Activated CD4-positive, alpha-beta T cell treated with anti-CD3 and anti-CD28 coated beads for 48 hours (primary cell): ENCODE measurements at regions not wholly inside any gene's neighbourhood (a gene's known extent, or its start where the extent isn't known, plus 50 kb on each side); places are given as distances from the start of the nearest gene placed in this dataset.

ENCODE experiments used
- DNase-seq: peaks from one replicate; pipeline ENCODE4 v3.0.0-alpha.2; 2020

DNA sequence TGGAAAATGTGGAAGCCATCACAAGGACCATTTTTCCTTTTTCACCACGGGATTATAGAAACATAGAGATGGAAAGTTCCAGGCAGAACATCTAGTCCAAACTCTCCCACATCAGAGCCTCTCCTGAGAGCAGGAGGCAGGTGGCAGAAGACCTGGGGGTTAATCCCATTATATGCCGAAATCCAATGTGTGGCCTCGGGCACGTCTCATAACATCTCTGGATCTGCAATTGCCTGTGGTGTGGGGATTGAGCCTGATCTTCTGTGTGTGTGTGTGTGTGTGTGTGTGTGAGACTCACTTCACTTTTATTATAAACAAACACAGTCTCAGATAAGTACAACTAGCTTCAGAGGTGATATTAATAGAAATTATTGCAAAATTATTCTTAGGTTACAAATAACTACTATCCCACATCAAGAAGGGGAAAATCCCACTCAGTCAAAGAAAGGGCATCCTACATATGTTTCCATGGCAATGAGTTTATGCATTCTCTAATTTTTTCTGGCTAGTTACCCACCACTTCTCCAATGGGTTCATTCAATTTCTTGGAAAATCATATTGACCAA is 199.1 kb downstream of the FOXL1 start:
- DNase-seq, result no peak

DNA sequence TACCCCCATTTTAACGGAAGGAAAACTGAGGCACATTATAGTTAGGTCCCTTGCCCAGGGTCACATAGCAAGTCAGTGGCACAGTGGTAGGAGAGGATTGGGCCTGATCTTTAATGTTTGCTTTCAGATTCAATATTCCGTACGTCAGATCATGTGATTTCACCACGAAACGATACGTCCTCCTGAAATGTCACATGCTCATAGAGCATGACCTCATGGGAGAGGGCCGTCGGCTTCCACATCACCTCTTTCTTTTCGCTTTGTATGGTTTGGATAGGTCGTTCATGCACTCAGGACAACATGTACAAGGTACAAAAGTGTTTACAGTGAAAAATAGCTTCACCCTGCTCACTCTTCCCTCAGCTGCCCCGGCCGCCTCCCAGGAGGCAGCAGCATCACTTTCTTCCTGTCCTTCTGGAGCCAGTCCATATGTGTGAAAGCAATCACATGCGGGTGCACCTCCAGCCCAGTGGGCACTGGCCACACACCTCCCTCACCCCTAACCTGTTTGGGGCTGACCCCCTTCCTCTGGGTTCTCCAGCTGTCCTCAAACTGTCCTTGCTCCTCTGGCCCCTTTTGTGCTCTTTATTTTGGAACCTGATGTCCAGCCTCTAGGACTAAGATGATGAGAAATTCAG is 199.9 kb downstream of the FOXL1 start:
- no peak for DNase-seq

DNA sequence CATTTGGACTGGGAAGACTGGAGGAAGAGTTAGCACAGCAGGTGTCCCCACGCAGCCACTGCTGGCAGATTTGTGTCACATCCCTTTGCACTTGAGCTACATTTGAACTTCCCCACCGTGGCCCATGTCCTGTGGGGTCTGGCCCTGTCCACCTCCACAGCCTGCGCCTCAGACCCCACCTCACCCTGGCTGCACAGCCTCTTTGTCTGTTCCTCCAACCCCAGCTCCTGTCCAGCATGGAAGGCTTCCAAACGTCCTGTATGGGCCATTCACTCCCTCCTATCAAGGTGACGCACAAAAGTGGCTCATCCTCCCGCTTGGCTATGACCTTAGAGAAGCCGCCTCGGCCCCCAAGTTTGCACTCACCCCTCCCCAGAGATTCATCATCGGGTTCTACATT is 200.6 kb downstream of the FOXL1 start:
- DNase-seq, result no peak

DNA sequence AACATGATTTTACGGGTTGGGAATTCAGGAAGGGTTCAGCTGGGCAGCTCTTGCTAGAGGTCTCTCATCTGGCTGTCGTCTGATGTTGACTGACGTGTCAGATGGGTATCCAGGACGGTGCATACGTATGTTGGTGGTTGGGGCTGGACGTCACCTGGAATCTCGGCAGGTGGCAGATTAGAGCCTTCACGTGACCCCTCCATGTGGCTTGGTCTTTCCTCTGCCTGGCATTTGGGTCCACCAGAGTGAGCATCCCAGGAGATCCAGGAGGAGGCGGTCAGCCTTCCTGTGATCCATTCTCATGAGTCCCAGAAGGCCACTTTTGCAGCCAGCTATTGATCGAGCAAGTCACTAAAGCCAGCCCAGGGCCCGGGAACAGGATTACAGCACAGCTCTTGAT is 202.7 kb downstream of the FOXL1 start:
- no peak for DNase-seq

DNA sequence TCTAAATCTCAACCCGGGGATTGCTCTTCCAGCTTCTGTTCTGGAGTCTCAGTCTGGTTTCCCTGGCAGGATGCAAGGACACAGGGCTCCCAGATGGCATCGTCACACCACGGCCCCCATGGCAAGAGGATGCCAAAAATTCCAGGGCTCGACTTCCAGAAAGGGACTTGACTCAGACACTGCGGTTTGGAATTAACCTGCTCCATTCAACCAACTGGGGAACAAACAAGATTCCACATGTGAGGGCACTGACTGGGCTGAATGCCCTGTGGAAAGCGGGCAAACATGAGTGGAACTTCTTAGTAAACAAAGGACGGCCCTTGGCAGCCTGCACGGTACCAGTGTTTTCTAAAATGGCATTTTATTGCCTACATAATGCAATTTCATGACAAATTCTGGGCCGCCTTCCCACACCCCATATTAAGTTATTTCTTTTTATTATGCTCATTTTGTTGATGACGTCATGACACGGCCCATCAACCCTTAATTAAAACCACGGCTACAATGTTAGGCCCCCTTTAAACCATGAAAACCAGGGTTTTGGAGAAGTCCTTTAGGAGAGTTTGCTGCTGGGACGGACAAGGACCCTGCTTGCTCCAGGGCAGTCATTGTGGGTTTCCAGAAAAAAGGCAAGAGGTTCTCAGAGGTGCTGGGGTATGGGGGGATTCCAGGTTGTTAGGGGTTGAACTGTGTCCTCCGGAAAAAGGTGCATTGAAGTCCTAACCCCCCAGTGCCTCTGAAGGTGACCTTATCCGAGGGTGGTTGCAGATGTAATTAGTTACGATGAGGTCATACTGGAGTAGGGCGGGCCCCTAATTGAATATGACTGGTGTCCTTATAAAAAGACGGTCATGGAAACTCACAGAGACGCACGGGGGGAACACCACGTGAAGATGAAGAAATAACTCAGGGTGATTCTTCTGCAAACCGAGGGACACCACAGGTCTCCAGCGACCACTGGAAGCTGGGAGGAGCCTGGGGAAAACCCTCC is 205.6 kb downstream of the FOXL1 start:
- DNase-seq, result no peak

DNA sequence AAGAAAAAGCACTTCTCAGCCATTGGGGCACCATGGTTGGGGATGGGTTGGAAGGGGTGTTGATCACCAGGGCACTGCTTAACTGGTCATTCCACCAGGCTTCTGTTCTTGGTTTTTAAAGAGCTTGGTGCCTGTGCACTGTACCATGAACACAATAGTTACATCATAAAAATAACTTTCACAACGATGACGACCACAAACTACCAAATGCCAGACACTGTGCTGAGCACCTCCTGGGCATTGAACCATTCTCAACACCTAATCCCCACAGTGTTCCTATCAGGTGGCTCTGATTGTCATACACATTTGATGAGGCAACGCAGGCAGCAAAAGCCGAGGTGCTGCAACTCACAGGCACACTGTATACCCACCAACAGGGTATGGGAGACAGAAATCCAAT is 208.0 kb downstream of the FOXL1 start:
- no peak for DNase-seq

DNA sequence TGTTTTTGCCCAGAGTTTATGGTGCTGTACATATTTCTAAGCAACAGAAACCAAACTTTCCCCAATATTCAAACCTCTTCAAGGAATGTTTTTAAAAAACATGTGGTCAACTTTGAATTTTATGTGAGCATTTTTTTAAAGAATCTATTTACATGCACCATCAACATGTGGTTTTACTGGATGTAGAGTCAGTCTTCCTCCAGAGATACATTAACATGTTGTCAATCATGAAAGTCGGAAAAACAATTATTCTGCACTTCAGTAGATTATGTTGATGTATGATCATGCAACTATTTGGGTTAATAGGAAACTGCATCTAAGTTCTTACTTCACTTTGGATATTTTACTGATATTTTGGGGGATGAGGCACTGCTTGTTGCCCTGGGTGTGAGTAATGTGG is 208.6 kb downstream of the FOXL1 start:
- DNase-seq, result no peak

DNA sequence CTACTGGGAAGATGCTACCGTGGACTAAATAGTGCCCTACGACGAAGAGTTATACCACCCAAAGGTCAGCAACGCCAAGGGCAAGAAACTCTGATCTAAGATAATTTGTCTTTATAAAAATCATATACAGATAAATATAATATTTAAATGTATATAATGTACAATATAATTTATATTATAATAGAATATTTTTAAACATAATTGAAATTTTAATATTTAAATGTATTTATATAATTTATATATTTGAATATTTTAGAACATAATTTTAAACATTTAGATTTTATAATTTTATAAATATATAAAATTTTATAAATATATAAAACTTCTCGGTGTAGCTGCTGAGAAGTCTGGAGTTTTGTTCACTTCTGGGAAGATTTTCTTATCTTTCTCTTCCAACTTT is 209.2 kb downstream of the FOXL1 start:
- DNase-seq, result no peak

DNA sequence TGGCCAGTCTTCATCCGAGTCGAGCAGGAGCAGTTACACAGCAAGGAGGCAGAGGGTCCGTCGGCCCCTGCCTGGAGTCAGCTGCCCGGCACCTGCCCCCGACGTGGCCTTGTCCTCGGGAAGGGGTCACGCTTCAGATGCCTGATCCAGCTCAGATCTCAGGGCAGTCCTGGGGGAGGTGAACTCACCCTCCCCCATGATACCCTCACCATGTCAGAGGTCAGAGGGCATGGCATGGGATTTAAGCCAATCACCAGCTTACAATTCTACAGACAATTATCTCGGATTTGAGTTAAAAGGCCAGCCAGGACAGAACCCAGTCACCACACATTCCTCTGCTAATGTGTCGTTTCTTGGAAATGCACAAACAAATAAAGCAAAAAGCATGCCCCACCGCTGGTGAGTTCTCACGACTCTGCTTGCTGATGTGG is 211.3 kb downstream of the FOXL1 start:
- DNase-seq, result no peak

DNA sequence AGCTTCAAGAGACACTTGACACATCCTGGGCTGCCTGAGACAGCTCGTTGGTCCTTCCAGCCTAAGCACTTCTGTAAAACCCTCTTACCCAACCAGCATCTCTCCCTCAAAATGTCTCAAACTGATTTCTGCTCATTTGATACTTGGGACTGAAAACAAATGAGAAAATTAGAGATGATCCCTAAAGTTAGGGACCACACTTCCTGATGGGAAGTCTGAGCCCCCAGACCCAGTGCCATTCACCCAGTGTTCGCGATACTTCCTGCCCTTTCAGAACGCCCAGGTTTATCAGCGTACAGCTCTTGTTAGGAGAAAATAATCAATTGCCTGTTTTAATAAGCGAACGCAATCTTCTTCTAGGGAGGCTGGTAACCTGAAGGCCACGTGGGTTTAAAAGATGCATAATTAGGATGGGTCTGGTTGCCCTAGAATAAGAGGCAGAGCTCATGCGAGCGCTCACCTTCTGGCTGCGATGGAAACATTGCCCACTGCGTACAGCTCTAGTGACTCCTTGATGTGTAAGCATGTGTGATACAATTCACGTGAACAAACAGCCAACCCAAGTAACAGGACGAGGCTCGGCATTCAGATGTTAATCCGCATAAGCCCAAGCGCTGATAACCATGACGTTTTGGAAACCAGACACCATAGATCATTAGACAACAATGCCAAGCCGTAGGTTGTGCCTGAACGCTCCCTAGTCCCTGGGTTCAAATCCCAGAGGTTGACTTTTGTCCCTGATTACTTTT is 213.1 kb downstream of the FOXL1 start:
- no peak for DNase-seq

DNA sequence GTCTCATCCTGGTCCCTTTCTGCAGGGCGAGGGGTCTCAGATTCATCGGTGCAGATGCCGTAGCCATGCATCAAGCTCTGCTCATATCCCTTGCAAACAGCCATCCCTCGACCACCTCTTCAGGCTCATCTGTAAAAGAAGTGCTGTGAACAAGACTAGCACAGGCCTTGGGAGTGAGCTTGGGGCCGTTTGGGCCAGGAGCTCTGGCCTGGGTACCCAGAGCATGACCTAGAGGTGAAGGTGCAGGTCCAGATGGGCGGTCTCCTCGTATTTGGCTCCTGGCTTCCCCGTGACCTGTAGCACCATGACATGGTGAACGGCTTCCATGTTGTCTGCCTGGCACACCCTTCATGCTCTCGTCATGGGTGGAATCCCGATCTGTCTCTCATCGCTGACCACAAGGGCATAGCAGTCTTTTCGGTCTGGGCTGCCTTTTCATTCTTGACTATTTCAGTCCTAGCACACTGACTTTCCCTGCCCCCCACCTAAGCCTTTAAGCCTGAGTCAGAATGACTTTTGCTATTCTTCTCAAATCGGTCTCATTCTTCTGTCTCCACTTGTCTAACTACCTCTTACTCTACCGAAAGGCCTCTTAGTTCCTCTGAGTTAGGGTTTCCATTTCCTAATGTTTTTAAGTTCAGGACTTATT is 216.0 kb downstream of the FOXL1 start:
- no peak for DNase-seq

DNA sequence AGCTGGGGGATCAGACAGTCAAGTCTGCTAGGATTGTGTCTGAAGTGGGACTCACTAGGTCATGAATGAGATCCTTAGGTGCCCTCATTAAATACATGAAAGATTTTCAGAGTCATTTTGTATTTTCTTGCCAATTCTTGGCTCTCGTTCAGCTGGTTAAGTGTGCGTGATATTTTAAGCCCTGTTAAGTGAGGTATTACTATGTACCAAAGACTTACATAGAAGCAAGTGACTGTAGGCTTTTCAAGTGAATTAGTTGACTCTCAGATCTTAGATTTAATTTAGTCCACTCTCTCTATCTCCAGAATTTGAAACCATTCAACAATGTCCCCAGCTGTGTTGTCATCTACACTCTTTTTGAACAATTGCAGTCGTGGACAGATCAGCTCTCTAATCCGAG is 219.4 kb downstream of the FOXL1 start:
- DNase-seq, result no peak

DNA sequence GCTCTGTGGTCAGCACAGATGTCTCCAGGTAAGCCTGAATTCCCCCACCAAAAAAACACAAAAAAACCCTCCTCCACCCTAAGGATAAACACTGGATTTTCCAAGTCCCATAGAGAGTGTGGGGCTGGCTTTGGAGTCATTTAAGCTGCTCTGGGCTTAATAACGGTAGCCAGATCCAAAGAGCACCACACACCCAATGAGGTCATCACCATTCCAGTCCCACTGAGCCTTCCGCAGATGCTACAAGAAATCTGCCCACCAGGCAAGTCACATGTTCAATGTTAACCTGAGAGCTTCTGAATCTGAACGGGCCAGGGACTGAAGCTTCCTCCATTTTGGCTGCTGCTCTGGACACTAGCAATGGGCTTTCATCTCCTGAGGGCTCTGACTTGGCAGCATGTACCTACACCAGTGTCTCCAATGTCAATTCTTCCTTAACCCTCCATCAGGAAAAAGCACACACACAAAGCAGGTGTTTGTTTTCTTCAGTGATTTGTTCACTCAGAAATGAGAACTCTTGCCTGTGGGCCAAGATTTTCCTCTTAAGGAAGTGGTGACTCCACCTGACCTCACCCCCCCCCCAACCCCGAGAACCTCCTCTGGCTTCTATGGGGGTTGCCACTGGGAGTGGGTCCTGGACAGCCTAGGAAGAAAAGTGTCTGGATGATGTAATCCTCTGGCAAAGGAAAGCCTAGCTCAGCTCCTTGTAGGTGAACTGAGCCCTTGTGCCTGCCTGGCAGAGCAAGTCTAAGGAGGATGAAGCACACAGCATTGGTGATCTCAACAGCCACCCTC is 220.1 kb downstream of the FOXL1 start:
- DNase-seq, result no peak

DNA sequence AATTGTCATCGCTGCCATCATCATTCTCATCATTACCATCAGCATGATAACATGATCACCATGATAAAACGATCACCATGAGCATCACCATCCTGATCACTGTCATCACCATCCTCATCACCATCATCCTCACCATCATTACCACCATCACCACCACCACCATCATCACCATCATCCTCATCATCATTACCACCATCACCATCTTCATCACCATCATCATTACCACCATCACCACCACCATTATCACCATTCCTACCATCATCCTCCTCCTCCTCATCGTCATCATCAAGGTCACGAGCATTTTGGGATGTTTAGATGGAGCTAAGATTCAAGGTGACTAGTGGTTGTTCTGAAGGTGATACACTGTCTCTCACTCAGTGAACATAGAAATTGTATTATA is 221.0 kb downstream of the FOXL1 start:
- no peak for DNase-seq

DNA sequence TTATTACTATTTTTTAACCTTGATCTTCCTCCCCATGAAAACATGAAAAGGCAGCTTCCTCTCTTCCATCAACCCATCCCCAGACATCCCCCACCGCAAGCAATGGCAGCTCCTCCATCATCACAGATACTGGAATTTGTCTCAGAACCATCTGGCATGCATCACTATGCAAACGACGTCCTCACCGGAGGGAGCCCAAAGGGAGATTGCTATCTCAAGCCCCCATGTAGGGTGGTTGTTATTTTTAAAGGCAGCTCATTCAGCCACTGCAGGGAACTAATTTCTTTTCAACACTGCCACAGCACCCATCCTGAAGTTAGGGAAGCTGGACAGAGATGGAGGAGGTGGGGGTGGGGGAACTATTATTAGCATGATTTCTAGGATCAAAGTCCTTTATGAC is 222.5 kb downstream of the FOXL1 start:
- DNase-seq, result no peak

DNA sequence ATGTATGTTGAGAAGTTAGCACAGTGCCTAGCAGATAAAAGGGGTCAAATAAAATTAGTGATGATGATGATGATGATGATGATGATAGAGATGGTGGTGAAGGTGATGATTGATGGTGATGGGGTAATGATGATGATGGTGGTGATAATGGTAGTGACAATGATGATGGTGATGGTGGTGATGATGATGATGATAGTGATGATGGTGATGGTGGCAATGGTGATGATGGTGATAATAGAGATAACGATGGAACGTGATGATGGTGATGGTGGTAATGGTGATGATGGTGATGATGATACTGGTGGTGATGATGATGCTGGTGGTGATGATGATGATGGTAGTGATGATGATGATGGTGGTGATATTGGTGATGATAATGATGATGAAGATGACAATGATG is 223.7 kb downstream of the FOXL1 start:
- no peak for DNase-seq

DNA sequence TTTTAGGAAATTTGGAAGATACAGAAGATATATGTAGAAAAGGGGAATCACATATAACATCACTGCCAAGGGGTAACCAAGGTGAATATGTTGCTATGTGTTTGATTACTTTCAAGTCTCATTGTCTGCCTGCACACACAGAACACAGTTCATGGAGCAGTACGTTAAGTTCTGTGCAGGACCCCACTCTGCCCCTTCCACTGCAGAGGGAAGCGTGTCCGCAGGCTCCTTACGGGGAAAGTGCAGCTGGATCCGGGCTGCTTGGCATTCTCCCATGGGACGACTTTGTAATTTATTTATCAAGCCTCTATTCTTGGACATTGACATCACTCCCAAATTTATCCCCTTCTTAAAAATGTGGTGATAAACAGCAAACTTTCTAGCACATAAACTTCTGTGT is 226.8 kb downstream of the FOXL1 start:
- DNase-seq, result no peak

DNA sequence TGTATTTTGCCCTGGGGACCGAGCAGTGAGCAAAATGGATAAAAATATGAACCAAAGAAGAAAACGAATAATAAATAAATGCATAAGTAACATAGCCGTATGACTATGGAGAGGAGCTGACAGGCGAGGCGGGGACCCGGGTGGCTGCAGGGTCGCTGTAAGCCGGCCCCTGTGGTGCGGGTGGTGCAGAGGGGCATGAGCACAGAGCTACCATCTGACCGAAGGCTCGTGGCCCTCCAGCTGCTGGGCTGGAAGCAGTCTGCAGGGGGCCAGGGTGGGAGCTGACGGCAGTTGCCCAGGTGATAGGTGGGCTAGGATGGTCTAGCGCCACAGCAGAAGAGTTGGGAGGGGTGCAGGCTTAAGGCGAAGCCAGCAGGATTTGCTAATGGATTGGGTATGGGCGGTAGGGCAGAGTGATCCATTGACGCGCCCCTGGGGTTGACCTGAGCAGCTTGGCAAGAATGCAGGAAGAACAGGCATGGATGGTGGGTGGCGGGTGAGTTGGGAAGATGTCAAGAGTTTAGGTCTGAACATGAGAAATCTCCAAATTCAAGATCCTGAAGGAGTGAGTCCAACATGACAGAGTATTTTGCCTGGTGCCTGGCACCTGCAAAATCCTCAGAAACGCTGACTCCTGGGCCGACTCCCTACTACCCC is 228.0 kb downstream of the FOXL1 start:
- no peak for DNase-seq

DNA sequence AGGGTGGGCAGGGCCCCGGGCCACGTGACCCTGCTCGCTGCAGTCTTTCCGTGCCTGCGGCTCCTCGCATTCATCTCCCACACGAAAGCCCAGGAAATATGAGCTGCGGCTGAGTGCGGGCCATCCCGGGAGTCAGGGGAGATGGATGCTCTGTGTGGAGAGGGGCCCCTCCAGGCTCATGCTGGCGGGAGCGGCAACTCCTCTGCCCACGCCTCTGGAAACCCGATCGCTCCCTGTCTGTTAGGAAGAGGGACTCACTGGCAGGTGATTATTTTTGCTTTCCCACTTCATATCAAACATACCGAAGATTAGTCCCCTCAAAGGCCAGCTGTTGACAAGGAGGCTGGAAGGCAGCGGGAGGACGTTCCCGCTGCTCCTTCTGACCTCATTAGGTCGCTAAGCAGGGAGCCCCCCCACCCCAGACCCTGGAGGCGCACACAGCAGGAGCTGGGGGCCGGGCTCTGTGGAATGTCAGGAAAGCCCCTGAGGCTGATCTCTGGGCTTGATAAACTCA is 228.5 kb downstream of the FOXL1 start:
- no peak for DNase-seq

DNA sequence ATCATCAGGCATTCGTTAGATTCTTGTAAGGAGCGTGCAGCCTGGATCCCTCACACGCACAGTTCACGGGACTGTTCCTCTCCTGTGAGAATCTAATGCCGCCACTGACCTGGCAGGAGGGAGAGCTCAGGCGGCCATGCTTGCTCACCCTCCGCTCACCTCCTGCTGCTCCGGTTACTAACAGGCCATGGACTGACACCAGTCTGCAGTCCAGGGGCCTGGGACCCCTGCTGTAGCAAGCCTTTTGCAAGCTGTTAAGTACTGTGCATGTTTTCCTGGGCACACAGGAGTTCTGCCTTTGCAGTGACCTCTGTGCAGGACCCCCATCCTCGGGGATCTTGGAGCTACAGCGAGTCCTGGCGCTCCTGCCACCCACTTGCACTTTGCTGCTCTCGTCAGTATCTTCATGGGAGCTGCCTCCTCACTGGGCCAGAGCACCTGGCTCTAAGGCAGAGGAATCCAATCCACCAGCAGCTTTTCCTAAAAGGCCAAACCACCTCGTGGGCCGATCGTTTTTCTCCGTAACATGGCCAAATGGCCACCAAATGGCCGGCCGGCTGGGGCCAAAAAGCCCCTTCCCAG is 230.6 kb downstream of the FOXL1 start:
- DNase-seq, result no peak

DNA sequence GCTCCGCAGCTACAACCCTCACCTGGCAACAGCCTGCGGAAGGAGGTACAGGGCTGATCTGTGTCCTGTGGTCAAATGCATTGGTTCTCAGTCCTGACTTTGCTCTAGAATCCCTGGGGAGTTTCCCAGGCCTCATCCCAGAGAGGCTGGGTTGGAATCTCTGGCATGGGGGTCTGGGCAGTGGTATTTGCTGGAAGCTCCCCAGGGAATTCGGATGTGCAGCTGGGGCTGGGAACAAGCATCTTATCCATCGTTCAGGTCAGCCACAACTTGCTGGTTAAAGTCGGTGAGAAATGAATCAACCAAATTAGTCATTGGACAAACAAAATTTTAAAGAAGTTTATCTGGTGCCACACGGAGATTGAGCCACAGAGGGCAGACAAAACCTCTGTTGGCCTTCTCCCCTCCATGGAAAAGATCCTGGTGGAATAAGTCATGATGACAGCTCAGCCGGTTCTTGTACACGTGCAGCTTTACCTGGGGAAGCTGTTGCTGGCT is 231.2 kb downstream of the FOXL1 start:
- no peak for DNase-seq
